H9 (cell line): ENCODE measurements at regions not wholly inside any gene's neighbourhood (a gene's known extent, or its start where the extent isn't known, plus 50 kb on each side); places are given as distances from the start of the nearest gene placed in this dataset.

Experiments
- DNase-seq: peaks from one replicate; pipeline ENCODE4 v3.0.0-alpha.2; 2017
- H2AFZ ChIP-seq: one replicate; pipeline ENCODE4 v1.6.1; 2013; ENCODE audit warnings: mild to moderate bottlenecking, low read length, control low read depth, moderate library complexity
- H2AK5ac ChIP-seq: 2 replicates; pipeline ENCODE4 v1.6.1; 2013; ENCODE audit warnings: low read length, control low read depth, mixed read lengths; ENCODE audit not compliant: insufficient read length
- H2BK120ac ChIP-seq: one replicate; pipeline ENCODE4 v1.6.1; 2013; ENCODE audit warnings: low read depth, mild to moderate bottlenecking, low read length, control low read depth, inconsistent platforms; ENCODE audit not compliant: poor library complexity, severe bottlenecking
- H2BK12ac ChIP-seq: 2 replicates; pipeline ENCODE4 v1.6.1; 2013; ENCODE audit warnings: low read length, control low read depth, mixed read lengths, low read depth; ENCODE audit not compliant: insufficient read length
- H2BK15ac ChIP-seq: 2 replicates; pipeline ENCODE4 v1.6.1; 2013; ENCODE audit warnings: low read depth, low read length, control low read depth
- H2BK20ac ChIP-seq: one replicate; pipeline ENCODE4 v1.6.1; 2013; ENCODE audit warnings: low read depth, mild to moderate bottlenecking, low read length, control low read depth, inconsistent platforms; ENCODE audit not compliant: poor library complexity, severe bottlenecking
- H2BK5ac ChIP-seq: 2 replicates; pipeline ENCODE4 v1.6.1; 2013; ENCODE audit warnings: low read length, control low read depth, mixed read lengths; ENCODE audit not compliant: insufficient read length
- H3K14ac ChIP-seq: 2 replicates; pipeline ENCODE4 v1.6.1; 2013; ENCODE audit warnings: low read length, control low read depth; ENCODE audit not compliant: insufficient read depth
- H3K18ac ChIP-seq: 2 replicates; pipeline ENCODE4 v1.6.1; 2013; ENCODE audit warnings: low read depth, mild to moderate bottlenecking, mixed read lengths, low read length, control low read depth; ENCODE audit not compliant: insufficient read length
- H3K23ac ChIP-seq: 2 replicates; pipeline ENCODE4 v1.6.1; 2013; ENCODE audit warnings: low read length, control low read depth, mixed read lengths, low read depth; ENCODE audit not compliant: insufficient read length
- H3K23me2 ChIP-seq: 2 replicates; pipeline ENCODE4 v1.6.1; 2013; ENCODE audit warnings: low read depth, mild to moderate bottlenecking, mixed read lengths, low read length, control low read depth; ENCODE audit not compliant: insufficient read length, poor library complexity, severe bottlenecking
- H3K27ac ChIP-seq: 2 replicates; pipeline ENCODE4 v1.5.1; 2013; ENCODE audit warnings: low read length, control low read depth, mixed read lengths, low read depth; ENCODE audit not compliant: insufficient read length
- H3K27me3 ChIP-seq: 2 replicates; pipeline ENCODE4 v1.6.1; 2013; ENCODE audit warnings: low read length, control low read depth, inconsistent platforms; ENCODE audit not compliant: insufficient read depth
- H3K4ac ChIP-seq: 2 replicates; pipeline ENCODE4 v1.6.1; 2013; ENCODE audit warnings: low read depth, mild to moderate bottlenecking, control low read depth, inconsistent platforms, low read length, moderate library complexity
- H3K4me1 ChIP-seq: 2 replicates; pipeline ENCODE4 v1.6.1; 2013; ENCODE audit warnings: low read length, control low read depth, inconsistent platforms; ENCODE audit not compliant: insufficient read depth
- H3K4me2 ChIP-seq: 2 replicates; pipeline ENCODE4 v1.6.1; 2013; ENCODE audit warnings: low read length, control low read depth, mixed read lengths; ENCODE audit not compliant: insufficient read length, insufficient read depth
- H3K56ac ChIP-seq: 2 replicates; pipeline ENCODE4 v1.6.1; 2013; ENCODE audit warnings: low read depth, mild to moderate bottlenecking, mixed read lengths, low read length, control low read depth; ENCODE audit not compliant: insufficient read length
- H3K79me1 ChIP-seq: 2 replicates; pipeline ENCODE4 v1.6.1; 2013; ENCODE audit warnings: low read depth, mild to moderate bottlenecking, moderate library complexity, low read length, control low read depth, inconsistent platforms; ENCODE audit not compliant: insufficient read depth, poor library complexity, severe bottlenecking
- H3K79me2 ChIP-seq: 2 replicates; pipeline ENCODE4 v1.6.1; 2013; ENCODE audit warnings: low read length, control low read depth, inconsistent platforms; ENCODE audit not compliant: insufficient read depth
- H3K9ac ChIP-seq: 2 replicates; pipeline ENCODE4 v1.6.1; 2013; ENCODE audit warnings: low read length, control low read depth, mixed read lengths; ENCODE audit not compliant: insufficient read length; ENCODE audit errors: extremely low read depth
- H3K9me3 ChIP-seq: one replicate; pipeline ENCODE4 v1.6.1; 2013; ENCODE audit warnings: low read depth, low read length, inconsistent platforms; ENCODE audit not compliant: control insufficient read depth
- H3T11ph ChIP-seq: one replicate; pipeline ENCODE4 v1.6.1; 2013; ENCODE audit warnings: mild to moderate bottlenecking, low read length, control low read depth, inconsistent platforms
- H4K20me1 ChIP-seq: one replicate; pipeline ENCODE4 v1.6.1; 2013; ENCODE audit not compliant: control insufficient read depth, insufficient read length, insufficient read depth
- H4K5ac ChIP-seq: 2 replicates; pipeline ENCODE4 v1.6.1; 2013; ENCODE audit warnings: low read depth, mild to moderate bottlenecking, mixed read lengths, low read length, control low read depth; ENCODE audit not compliant: insufficient read length
- H4K8ac ChIP-seq: replicated peaks from 2 replicates; pipeline ENCODE4 v1.6.1; 2013; ENCODE audit warnings: low read length, control low read depth, mixed read lengths, low read depth; ENCODE audit not compliant: insufficient read length
- H4K91ac ChIP-seq: 2 replicates; pipeline ENCODE4 v1.6.1; 2013; ENCODE audit warnings: low read depth, mild to moderate bottlenecking, moderate library complexity, mixed read lengths, low read length, control low read depth; ENCODE audit not compliant: insufficient read length
- H3K27ac Mint-ChIP-seq, 3 experiments: 2 replicates in 2 of 3; 3 replicates in 1 of 3; pipeline ENCODE4 v1.8.0; 2020 to 2021; ENCODE audit warnings: mixed read lengths in 3 of 3, mild to moderate bottlenecking in 1 of 3, moderate library complexity in 1 of 3
- H3K27me3 Mint-ChIP-seq: 2 replicates; pipeline ENCODE4 v1.8.0; 2021; ENCODE audit warnings: low read depth, mild to moderate bottlenecking, moderate library complexity, mixed read lengths
- H3K36me3 Mint-ChIP-seq, 3 experiments: 2 replicates in 2 of 3; 3 replicates in 1 of 3; pipeline ENCODE4 v1.8.0; 2020 to 2021; ENCODE audit warnings: low read depth in 3 of 3, mixed read lengths in 3 of 3; ENCODE audit not compliant: insufficient read depth in 1 of 3
- H3K4me1 Mint-ChIP-seq, 2 experiments: 2 replicates each; pipeline ENCODE4 v1.8.0; 2020; ENCODE audit warnings: mixed read lengths in 2 of 2
- H3K4me3 Mint-ChIP-seq, 2 experiments: 2 replicates in 1 of 2; 3 replicates in 1 of 2; pipeline ENCODE4 v1.8.0; 2020 to 2021; ENCODE audit warnings: mild to moderate bottlenecking in 2 of 2, mixed read lengths in 2 of 2, moderate library complexity in 1 of 2
- H3K9me3 Mint-ChIP-seq, 2 experiments: 2 replicates in 1 of 2; 3 replicates in 1 of 2; pipeline ENCODE4 v1.8.0; 2020; ENCODE audit warnings: mild to moderate bottlenecking in 2 of 2, mixed read lengths in 2 of 2, moderate library complexity in 1 of 2
- CTCF ChIP-seq: fragments of 200-600 bp; sonication (generic); conservative IDR thresholded peaks from 3 replicates; pipeline ENCODE4 v1.8.0; 2021; ENCODE audit warnings: antibody characterized with exemption, mild to moderate bottlenecking
- WGBS: extraction: QIAGEN DNeasy Blood & Tissue Kit; methylation state at CpG from one replicate; pipeline ENCODE4 v1.1.7; 2013; ENCODE audit warnings: missing lambda C conversion rate, low lambda C conversion rate, mixed read lengths; ENCODE audit not compliant: insufficient read length; ENCODE audit errors: extremely low coverage; 5-methylcytosine and 5-hydroxymethylcytosine counted together

- H3K27ac ChIP-seq, result no peak overlapping the region
- no peak overlapping the region for H2BK20ac ChIP-seq
- no peak overlapping the region for H3K14ac ChIP-seq
- no peak overlapping the region for H2BK12ac ChIP-seq
- H3K9ac ChIP-seq, result no peak overlapping the region
- no peak overlapping the region for H3K18ac ChIP-seq
- no peaks in the 10 kb centered on the region for H3K79me1 ChIP-seq
- peak overlapping the region in 2 of 3 experiments; percentile 45 to 71; a peak in 3 of 7 replicates for H3K27ac Mint-ChIP-seq
- H2BK5ac ChIP-seq, result no peak overlapping the region
- no peaks in the 10 kb centered on the region for H3K9me3 ChIP-seq
- no peak overlapping the region for H3K23ac ChIP-seq
- WGBS, result no CpG with 5 or more reads among the region's 3 CpGs
- no peak overlapping the region for H4K8ac ChIP-seq
- no peaks in the 10 kb centered on the region for H3K4me1 ChIP-seq
- no peak overlapping the region for H4K91ac ChIP-seq
- H3K4me3 Mint-ChIP-seq, result no peak overlapping the region
- H3K23me2 ChIP-seq, result no peaks in the 10 kb centered on the region
- H3K4me1 Mint-ChIP-seq, result peaks cover 11 to 16% of the 10 kb centered on the region in 2 experiments
- no peak overlapping the region for H3K4ac ChIP-seq
- no peaks in the 10 kb centered on the region for H3K27me3 ChIP-seq
- no peak overlapping the region for H4K5ac ChIP-seq
- no peak overlapping the region for H2BK120ac ChIP-seq
- H3K27me3 Mint-ChIP-seq, result no peaks in the 10 kb centered on the region
- no peak overlapping the region for H2BK15ac ChIP-seq
- no peaks in the 10 kb centered on the region for H4K20me1 ChIP-seq
- no peaks in the 10 kb centered on the region for H3K36me3 Mint-ChIP-seq
- TF ChIP-seq CTCF, result no peak
- H3K56ac ChIP-seq, result no peak overlapping the region
- no peak overlapping the region for H3T11ph ChIP-seq
- no peaks in the 10 kb centered on the region for H3K79me2 ChIP-seq
- DNase-seq, result no peak
- H2AK5ac ChIP-seq, result no peak overlapping the region
- no peak overlapping the region for H2AFZ ChIP-seq
- H3K9me3 Mint-ChIP-seq, result no peaks in the 10 kb centered on the region
- no peak overlapping the region for H3K4me2 ChIP-seq
Measured at GRCh38 chr11:91761406-91762025, 463.1 kb upstream of the FAT3 start.
